NCI-H2227 (cell line): ENCODE measurements at regions not wholly inside any gene's neighbourhood (a gene's known extent, or its start where the extent isn't known, plus 50 kb on each side); places are given as distances from the start of the nearest gene placed in this dataset.

Source experiments
- DNase-seq: peaks from one replicate; lab custom pipeline; 2025; ENCODE audit not compliant: unreplicated experiment; lab: John Stamatoyannopoulos, UW

DNA sequence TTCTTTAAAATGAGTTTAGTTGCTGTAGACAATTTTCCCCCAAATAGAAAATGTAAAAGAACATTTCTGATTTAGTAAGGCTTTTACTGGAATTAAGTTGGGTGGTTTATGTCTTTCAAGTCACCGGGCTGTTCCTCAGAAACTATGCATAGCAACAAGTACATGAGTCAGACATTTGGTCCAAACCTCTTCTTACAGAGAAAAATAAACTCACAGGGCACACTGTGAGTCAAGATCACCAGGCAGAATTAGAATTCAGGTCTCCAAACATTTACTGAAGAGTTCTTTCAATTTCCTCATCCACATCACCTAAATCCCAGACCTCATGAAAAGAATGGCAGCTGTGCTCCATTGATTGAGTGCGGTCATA is 476.1 kb upstream of the SOX5 start:
- no peak for DNase-seq

DNA sequence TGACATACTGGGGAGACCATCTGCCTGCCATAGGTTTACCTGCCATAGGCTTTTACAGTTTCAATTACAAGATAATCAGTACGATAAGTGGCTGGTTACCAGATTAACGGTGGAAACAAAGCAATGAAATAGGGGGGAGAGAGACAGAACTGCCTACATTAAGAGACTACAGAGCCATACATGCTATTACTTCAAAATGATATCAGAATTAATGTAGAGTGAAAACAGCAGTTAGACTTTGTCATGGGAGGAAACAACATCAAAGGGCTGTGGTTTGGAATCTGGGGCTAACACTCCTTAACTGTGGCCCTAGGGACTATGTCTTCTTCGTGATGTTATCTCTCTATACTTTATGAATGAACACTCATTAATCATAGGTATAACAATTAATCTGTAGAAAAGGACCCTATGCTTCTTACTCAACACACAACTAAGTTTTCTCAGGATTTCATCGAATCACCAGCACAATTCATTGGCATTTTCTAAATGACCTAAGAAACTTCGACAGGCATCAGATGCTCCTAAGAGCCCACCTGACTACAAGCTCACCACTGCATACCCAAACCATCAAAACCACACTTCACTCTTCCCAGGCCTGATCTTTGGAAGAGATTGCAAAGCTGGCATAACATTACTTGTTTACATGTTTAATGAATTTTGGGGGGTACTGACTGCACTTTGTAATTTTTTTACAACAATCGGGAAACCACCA is 475.6 kb upstream of the SOX5 start:
- no peak for DNase-seq

DNA sequence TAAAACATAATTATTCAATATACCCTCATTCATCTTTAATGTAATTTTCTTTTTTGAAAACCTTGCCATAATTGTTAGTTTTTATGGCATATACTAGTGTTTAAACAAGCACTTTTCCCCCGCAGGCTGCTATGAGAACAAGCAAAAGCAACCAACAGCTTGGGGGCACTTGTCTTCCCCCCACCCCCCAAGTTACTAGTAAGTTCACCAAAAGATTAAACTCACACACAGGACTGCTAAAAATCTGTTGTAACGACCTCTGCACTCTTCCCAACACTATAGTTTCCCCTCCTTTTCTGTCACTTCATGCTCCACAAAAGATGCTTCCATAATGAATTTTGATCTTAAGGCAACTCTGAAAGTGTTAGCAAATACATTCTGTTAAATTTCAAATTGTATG is 474.9 kb upstream of the SOX5 start:
- no peak for DNase-seq

DNA sequence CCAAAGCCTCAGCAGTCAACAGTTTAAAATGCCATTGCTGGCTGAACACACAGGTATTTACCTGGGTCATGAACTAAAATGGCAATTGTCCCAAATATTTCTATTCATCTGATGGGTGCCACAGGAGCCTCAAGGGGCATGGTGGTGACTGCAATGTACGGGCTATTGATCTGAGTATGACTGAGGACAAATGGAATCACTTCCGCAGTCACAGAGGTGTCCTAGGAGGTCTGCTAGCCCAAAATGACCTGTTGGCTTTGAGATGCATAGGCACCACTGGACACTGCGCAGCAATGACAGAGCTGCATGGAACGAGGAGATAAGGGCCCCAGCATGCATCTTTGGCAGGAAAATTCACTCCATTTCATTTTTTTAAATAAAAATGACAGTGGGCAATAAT is 474.1 kb upstream of the SOX5 start:
- no peak for DNase-seq

DNA sequence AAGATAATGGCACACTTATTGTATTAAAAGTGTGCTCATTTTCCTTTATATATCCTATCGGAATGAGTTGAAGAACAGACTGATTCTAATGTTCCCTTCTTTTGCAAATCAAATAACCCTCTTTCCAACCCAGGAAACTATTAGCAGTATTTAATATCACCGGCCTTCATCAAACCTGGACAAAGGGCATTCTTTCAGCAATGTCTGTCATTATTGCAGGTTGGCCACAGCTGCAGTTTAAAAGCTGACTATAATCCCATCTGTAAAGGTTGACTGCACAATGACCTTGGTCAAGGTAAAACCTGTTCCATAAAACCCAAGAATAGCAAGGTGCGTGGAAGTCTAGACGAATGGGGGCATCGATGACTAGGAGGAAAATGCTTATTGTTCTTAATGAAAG is 472.3 kb upstream of the SOX5 start:
- DNase-seq: no peak

DNA sequence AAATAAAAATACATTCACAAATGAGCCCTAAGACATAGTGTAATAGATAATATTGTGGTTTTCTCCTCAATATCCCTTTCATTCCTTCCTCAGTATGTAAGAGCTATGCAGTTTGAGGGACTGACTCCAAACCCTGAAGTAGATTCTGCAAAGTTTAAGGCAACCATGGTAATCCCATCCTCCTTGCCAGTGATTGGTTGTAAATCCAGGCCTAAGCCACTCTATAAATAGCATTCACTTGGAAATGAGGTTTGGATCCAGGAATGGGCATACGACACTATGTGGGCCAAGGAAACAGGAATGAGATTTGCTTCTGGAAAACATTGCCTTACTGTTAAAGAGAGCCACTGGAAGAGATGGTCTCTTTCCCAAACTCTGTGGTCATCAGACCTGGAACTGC is 468.7 kb upstream of the SOX5 start:
- no peak for DNase-seq

DNA sequence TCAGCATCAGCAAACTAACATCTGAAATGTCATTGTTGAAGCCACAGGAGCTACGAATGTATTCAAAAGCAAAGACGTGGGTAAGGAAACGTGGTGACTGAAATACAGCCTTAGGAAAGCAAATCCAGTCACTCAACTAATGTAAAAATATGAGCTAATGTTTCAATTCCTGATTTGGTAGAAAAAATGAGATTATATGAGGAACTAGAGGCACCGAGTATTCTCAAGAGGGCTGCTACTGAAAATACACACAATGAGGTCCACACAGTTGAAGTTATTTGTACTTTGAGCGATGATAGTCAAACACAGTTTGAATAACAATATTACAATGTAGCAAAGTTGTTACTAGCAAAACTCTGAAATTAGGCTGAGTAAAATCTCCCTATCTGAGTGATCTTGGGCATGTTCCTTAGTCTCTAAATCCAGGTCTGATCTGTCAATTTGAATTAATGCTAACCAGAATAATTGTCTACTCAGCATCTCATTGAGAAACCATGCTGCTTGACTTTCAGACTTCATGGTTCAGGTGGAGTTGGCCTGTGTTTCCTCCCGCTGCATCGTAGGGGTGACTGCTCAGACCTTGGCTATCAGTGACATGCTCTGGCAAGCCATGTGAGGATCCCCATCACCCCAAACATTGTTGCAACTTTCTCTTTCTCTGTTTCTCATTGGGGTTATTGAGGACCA is 467.1 kb upstream of the SOX5 start:
- DNase-seq: no peak

DNA sequence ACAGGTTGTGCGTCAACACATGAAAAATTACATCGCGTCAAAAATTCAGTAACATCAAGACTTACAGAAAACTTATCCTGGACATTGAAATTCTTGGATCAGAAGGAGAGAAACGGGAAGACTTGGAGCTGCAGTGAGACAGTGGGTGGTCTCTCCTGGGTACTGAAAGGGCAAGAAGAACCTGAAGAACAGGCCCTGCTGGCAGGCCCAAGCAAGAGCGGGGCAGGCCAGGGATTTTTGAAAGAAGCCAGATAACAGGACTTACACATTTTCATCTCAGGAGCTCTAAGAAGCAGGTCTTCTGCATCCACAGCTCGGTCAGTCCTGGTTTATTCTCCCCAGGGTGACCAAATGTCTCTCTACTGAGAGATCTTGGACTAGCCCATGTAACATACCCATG is 466.5 kb upstream of the SOX5 start:
- no peak for DNase-seq

DNA sequence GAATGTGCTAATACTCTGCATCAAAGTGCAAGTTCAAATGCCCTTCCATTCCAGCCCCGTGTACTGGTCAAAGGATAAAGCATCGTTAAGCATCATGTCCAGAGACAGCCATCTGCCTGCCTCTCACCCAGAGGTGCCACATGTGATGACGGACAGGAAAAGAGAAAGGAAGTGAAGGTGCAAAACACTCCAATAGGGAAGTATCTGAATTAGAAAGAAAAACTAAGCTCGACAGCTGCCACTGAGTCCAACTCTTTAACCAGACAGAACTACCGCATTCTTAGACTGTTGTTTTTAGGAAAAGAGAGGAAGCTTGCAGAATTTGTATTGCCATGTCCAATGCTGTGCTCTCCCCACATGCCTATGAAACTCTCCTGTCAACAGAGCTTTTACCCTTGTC is 465.0 kb upstream of the SOX5 start:
- no peak for DNase-seq

DNA sequence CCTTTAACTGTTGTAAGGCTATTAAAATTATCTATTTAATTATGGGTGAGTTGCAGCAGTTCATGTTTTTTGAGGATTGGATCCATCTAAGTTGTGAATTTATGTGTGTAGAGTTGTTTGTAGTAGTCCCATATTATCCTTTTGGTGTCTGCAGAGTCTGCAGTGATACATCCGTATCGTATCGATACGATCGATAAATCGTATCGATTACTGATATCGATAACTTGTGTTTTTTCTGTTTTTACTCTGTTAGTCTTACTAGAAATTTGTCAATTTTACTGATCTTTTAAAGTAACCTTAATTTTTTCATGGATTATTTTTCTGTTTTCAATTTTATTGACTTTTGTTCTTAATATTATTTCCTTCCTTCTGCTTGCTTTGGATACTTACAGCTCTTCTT is 462.5 kb upstream of the SOX5 start:
- no peak for DNase-seq

DNA sequence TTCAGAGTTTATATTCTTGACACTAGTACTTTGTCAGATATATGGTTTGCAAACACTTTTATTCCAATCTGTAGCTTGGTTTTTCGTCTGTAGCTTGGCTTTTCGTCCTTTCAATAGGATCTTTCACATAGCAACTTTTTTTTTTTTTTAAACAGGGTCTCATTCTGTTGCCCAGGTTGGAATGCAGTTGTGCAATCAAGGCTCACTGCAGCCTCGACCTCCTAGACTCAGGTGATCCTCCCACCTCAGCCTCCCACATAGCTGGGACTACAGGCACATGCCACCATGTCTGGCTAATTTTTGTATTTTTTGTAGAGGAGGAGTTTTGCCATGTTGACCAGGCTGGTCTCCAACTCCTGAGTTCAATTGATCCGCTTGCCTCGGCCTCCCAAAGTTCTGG is 460.4 kb upstream of the SOX5 start:
- DNase-seq: no peak

DNA sequence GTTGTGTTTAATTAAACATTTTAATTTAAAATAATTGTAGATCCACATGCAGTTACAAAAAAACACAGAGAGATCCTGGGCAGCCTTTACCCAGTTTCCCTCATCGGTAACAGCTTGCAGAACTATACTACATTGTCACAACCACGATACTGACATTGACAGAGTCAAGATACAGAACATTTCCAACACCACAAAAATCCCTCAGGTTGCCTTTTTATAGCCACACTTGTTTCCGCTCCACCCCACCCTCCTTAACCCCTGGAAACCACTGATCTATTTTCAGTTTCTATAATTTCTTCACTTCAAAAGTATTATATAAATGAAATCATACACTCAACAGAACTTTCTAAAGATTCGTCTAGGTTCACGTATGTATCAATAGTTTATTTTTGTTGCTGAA is 458.8 kb upstream of the SOX5 start:
- DNase-seq: no peak

DNA sequence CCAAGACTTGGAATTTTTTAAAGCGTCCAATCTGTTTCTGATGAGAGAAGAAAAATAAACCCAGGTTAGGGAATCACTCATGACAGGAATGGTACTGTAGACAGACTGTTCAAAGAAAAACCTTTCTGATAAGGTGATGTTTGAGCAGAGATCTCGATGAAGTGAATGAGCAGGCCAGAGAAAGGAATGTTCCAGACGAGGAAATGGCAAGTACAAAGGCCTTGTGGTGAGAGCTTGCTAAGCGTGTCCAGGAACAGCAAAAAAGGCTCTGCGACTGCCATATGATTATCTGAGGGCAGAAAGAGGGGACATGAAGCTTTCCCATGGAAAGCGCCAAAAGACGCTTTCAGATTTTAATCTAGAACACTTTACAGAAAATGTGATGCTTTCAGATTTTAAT is 458.4 kb upstream of the SOX5 start:
- DNase-seq: no peak

DNA sequence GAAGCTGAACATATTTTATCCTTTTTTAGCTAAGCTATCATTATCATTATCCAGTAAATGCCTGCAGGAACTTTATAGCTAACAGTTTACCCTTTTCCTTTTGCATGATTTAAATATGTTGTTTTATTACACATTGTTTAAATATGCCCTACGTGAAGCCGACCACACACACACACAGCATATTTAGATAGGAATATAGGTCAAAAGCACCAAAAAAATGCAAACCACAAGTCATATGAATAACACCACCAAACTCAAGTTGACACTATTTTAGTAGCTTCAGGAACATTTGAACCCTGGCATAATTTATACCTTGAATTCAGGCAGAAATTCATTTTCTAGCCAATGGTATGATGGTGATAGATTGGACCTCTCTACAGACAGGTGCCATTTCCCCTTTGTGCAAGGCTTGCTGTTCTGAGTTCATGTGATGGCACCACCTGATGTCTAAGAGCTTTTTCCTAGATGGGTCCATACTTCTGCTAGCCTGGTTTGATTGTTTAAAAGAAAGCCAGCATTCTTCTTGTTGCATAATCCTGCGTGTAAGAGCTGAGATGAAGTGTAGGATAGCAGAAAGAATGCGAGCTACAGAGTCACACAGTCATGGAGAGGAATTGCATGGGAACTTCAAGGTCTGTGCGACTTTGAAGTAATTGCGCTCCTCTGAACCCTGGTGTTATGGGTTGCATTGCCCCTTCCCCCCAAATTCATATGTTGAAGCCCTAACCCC is 454.8 kb upstream of the SOX5 start:
- no peak for DNase-seq

DNA sequence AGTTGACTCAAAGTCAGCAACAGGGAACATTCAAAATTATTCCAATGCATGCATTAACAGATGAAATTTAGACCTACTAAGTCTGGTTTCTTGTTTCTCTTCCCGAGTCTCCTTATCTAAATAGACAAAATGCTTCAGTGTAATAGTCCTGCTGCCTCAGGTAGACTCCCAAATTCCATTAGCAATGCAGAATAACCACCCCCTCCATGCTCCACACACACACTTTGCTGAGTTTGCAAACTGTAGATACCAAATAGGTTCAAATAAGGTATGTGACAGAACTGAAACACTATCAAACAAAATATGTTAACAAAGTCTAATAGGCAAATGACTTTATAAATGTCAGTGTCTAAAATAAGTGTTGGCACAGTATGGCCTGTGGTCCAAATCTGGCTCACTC is 451.1 kb upstream of the SOX5 start:
- DNase-seq: no peak

DNA sequence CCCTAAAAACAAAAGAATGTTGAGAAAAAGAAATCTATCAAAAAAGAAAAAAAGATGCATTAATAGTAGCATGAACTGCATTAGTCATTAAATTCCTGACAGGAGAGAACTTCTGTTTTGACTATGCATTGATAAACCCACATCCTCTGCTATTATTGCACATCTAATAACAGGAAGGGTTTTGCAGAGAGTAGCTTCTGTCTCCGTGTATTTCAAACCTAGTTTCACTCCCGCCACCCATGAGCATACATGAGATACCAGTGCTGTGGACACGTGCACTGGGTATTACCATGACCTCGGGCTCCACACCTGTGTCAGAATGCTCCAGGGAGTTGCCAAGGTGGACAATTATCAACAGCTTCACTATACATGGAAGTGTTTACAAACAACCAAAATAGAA is 449.1 kb upstream of the SOX5 start:
- no peak for DNase-seq

DNA sequence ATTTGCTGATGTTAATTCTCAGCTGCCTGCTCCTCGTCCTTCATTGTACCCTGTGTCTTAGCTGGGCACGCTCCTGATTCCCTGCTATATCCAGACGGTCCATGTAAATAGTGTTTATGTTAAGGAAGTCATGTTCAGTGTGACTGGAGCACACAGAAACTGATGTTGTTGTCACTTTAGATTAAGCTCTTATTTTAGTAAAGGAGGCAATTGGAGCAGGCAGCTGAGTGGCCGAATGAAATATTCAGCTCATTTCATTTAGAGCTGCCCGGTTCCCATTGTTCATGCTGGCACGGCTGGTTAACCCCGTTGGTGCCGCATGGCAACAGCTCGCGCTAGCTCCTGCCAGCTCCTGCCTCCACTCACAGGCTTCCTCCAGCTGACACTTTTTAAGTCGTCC is 446.8 kb upstream of the SOX5 start:
- DNase-seq: peak; percentile 52

DNA sequence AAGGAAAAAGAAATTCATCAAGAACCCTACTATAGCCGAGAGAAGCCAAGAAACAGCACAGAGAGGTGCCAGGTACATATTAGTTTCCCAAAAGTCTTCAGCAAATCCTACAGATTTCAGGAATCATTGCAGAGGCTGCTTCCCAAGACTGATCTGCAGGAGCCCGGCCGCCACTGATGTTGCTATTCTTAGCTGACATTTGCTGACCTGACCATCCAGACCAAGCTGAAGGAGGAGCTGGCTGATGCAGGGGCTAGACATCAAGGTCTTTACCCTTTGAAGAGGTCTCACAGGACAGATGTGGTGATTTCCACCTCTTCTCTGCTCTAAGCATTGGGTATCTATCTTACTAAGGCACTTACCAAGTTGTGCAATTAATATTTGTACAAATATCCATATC is 444.8 kb upstream of the SOX5 start:
- DNase-seq: no peak

DNA sequence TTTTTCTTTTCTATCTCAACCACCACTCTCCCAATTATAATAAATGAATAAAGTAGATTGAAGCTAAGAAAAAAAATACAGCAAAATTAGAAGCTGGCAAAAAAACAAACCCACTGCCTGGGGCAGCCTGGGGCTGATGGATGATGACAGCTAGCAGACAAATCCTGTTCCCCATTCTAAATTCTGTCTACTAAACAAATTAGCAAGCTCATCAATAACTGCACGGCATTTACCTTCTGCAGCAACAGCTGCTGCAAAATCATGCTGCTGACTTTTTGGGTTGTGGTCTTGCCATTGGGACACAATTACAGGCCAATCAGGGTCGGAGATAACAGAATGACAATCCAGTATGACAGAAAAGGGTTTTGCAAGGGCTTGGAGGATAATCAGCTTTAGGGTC is 443.6 kb upstream of the SOX5 start:
- no peak for DNase-seq

DNA sequence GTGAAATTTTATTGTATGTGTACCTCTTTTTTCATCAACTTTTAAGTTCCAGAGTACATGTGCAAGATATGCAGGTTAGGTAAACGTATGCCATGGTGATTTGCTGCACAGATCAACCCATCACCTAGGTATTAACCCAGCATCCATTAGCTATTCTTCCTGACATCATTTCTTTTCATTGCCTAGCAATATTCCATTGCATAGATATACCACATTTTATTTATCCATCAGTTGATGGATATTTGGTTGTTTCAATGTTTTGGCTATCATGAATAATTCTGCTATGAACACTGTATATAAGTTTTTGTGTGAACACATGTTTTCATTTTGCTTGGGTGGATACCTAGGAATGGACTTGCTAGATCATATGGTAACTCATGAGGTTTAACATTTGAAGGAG is 439.9 kb upstream of the SOX5 start:
- DNase-seq: no peak

DNA sequence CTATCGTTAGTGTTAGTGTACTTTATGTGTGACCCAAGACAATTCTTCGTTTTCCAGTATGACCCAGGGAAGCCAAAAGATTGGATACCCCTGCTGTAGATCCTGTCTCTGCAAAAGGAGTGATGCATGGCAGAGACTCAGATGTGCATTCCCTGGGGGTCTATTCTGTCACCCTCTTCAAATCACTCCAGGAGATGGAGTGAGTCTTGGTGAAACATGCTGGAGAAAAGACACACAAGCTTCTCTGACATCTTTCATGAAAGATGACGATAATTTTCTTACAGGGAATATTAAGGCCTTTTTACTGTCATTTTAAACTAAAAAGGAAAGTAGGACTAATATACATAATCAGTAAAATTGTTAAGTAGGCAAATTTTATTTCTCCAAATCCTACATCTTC is 437.9 kb upstream of the SOX5 start:
- no peak for DNase-seq

DNA sequence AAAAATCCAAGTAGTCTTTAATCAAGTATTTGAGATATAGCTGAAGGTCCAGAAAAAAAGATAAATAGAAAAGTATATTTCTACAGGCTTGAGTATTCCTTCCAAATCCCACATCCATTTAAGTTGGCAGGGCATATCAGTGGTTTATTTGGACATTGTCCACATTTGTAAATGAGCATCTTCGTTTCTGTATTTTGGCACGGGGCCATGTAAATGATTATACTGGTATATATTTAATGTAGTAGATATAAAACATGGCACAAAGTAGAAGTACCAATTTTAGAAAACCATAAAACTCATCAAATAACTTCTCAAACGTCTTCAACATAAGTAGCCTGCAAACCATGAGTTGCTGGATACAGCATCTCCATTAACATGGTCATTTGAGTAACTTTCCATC is 437.4 kb upstream of the SOX5 start:
- no peak for DNase-seq

DNA sequence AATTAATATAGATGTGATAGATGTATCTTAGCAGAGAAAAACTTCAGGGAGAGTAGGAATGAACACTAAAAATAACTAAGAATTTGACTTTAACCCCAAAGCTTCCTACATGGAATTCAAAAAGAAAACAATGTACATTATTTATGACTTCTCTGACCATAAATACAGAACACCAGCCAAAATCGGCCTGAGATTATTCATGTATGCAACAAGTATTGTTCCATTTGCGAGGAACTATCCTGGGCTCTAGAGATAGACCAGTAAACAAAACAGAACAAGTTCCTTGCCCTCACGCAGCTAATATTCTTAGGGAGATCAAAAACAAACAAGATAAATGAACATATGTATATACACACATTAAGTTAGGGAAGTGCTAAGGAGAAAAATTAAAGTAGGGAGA is 432.3 kb upstream of the SOX5 start:
- no peak for DNase-seq
